A549 (cell line): ENCODE measurements at regions not wholly inside any gene's neighbourhood (a gene's known extent, or its start where the extent isn't known, plus 50 kb on each side); places are given as distances from the start of the nearest gene placed in this dataset.

ENCODE experiments used
- ATAC-seq, 2 experiments: fragments of 200-7000 bp in 1 of 2; fragments of >200 bp in 1 of 2; cut with Nextera tagmentation in 1 of 2; cut with Tn5 transposase in 1 of 2; 3 replicates each; pipeline versions ENCODE4 v1.8.0 to v1.9.1; 2018 to 2020; ENCODE audit warnings: mild to moderate bottlenecking in 1 of 2, moderate library complexity in 1 of 2
- CTCF ChIA-PET: fragments of 300-600 bp; sonication (Branson Sonifier 250); formaldehyde crosslinking; extraction: SDS; loops from one replicate; lab custom pipeline; 2021; ENCODE audit warnings: antibody characterized with exemption, inconsistent platforms; lab: Yijun Ruan, JAX
- POLR2A ChIA-PET: fragments of 350-600 bp; formaldehyde crosslinking; extraction: SDS; loops from one replicate; lab custom pipeline; 2021; ENCODE audit warnings: antibody characterized with exemption, inconsistent platforms; lab: Yijun Ruan, JAX
- DNase-seq, 2 experiments: peaks; one replicate each; pipeline versions ENCODE4 v3.0.0 to v3.0.0-alpha.2; 2011 to 2016; ENCODE audit warnings: low read depth in 1 of 2, low spot score in 1 of 2
- FAIRE-seq: peaks from 2 replicates; lab custom pipeline; 2011; peaks lifted over from hg19 to GRCh38; lab: Jason Lieb, UNC
- H3K27ac ChIP-seq, 2 experiments: fragments of >200 bp; sonication (Bioruptor Twin); formaldehyde crosslinking; 3 replicates each; pipeline ENCODE4 v1.5.1; 2016 to 2017
- H3K4me1 ChIP-seq: fragments of >200 bp; sonication (Bioruptor Twin); formaldehyde crosslinking; 3 replicates; pipeline ENCODE4 v1.6.1; 2016
- H3K4me2 ChIP-seq: fragments of >200 bp; sonication (Bioruptor Twin); formaldehyde crosslinking; 3 replicates; pipeline ENCODE4 v1.6.1; 2016
- H3K4me3 ChIP-seq: fragments of >200 bp; sonication (Bioruptor Twin); formaldehyde crosslinking; 3 replicates; pipeline ENCODE4 v1.5.1; 2016
- H3K9me3 ChIP-seq: fragments of >200 bp; sonication (Bioruptor Twin); formaldehyde crosslinking; 3 replicates; pipeline ENCODE4 v1.6.1; 2016
- EHF ChIP-seq: fragments of 250-450 bp; sonication (Bioruptor Pico); IDR thresholded peaks from 2 replicates; pipeline ENCODE4 v1.5.0; 2020; ENCODE audit warnings: mild to moderate bottlenecking
- EHMT2 ChIP-seq: fragments of 200-600 bp; sonication (generic); IDR thresholded peaks from 2 replicates; pipeline ENCODE4 v1.6.1; 2016; ENCODE audit warnings: antibody characterized with exemption, low read depth, mild to moderate bottlenecking, moderate library complexity
- ESRRA ChIP-seq: fragments of 150-350 bp; IDR thresholded peaks from 2 replicates; pipeline ENCODE4 v1.6.1; 2014; ENCODE audit warnings: mild to moderate bottlenecking, low read length, borderline replicate concordance
- FOSL2 ChIP-seq, 2 experiments: fragments of 450-650 bp in 1 of 2; fragments of >200 bp in 1 of 2; sonication (Bioruptor Twin) in 1 of 2; formaldehyde crosslinking; IDR thresholded peaks; 2 replicates each; pipeline versions ENCODE4 v1.5.0 to v1.6.1; 2016 to 2020; ENCODE audit warnings: mild to moderate bottlenecking in 1 of 2, moderate library complexity in 1 of 2
- FOXS1 ChIP-seq: fragments of 250-450 bp; sonication (Bioruptor Pico); IDR thresholded peaks from 2 replicates; pipeline ENCODE4 v1.5.0; 2020; ENCODE audit warnings: mild to moderate bottlenecking, moderate library complexity
- HDAC2 ChIP-seq: fragments of 200-600 bp; sonication (generic); IDR thresholded peaks from 2 replicates; pipeline ENCODE4 v1.6.1; 2016
- MAZ ChIP-seq: fragments of 150-350 bp; IDR thresholded peaks from 2 replicates; pipeline ENCODE4 v1.6.1; 2014; ENCODE audit warnings: antibody characterized with exemption, low read depth, low read length, borderline replicate concordance
- PHF8 ChIP-seq: fragments of 200-600 bp; sonication (generic); IDR thresholded peaks from 2 replicates; pipeline ENCODE4 v1.6.1; 2016; ENCODE audit warnings: low read depth, mild to moderate bottlenecking, antibody characterized with exemption, moderate library complexity, borderline replicate concordance
- RCOR1 ChIP-seq: fragments of 150-350 bp; IDR thresholded peaks from 2 replicates; pipeline ENCODE4 v1.6.1; 2014; ENCODE audit warnings: antibody characterized with exemption, low read length, low read depth
- RNF2 ChIP-seq: fragments of 200-600 bp; sonication (generic); IDR thresholded peaks from 2 replicates; pipeline ENCODE4 v1.6.1; 2016; ENCODE audit warnings: low read depth, mild to moderate bottlenecking, antibody characterized with exemption, moderate library complexity, borderline replicate concordance
- SREBF2 ChIP-seq: fragments of 450-650 bp; IDR thresholded peaks from 2 replicates; pipeline ENCODE4 v1.6.1; 2014; ENCODE audit warnings: mild to moderate bottlenecking, moderate library complexity
- TFCP2L1 ChIP-seq: fragments of 250-450 bp; sonication (Bioruptor Pico); IDR thresholded peaks from 2 replicates; pipeline ENCODE4 v1.5.0; 2021; ENCODE audit warnings: mild to moderate bottlenecking
- WGBS: methylation state at CpG from one replicate; pipeline ENCODE4 v1.1.6; 2017; ENCODE audit errors: missing lambda C conversion rate; 5-methylcytosine and 5-hydroxymethylcytosine counted together
- TF ChIP-seq, protein P1 (sequence below): fragments of >200 bp; sonication (Bioruptor Twin); formaldehyde crosslinking; IDR thresholded peaks from 3 replicates; pipeline ENCODE4 v1.6.1; 2016
- TF ChIP-seq, protein P2 (sequence below): fragments of 250-450 bp; sonication (Bioruptor Pico); IDR thresholded peaks from 2 replicates; pipeline ENCODE4 v1.5.0; 2020; ENCODE audit warnings: low read depth, mild to moderate bottlenecking, moderate library complexity
- TF ChIP-seq, protein P3 (sequence below): fragments of >200 bp; sonication (Bioruptor Twin); formaldehyde crosslinking; IDR thresholded peaks from 2 replicates; pipeline ENCODE4 v1.6.1; 2016
- TF ChIP-seq, protein P4 (sequence below): fragments of 200-600 bp; sonication (generic); IDR thresholded peaks from 2 replicates; pipeline ENCODE4 v1.6.1; 2016; ENCODE audit warnings: antibody characterized with exemption, mild to moderate bottlenecking, moderate library complexity
- TF ChIP-seq, protein P5 (sequence below): fragments of >200 bp; sonication (Bioruptor Twin); formaldehyde crosslinking; IDR thresholded peaks from 3 replicates; pipeline ENCODE4 v1.5.1; 2016

DNA sequence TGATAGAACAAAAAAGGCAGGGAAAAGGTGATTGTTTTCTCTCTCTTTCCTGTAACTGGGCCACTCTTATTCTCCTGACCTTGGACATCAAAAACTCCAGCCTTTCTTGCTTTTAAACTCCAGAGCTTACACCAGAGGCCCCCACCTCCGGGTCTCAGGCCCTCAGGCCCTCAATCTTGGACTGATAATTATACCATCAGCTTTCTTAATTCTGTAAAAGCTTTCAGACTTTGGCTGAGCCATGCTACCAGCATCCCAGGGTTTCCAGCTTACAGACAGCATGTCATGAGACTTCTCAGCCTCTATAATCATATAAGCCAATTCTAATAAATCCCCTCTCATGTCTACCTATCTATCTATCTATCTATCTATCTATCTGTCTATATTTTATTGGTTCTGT, 137.7 kb downstream of the SNX18 start:
- no peak overlapping the region for H3K4me3 ChIP-seq
- no peak overlapping the region for H3K4me2 ChIP-seq
- POLR2A ChIA-PET = no interaction called here
- TF ChIP-seq FOXS1 (CRISPR knock-in tag) (no peak), RCOR1 (no peak), TFCP2L1 (CRISPR knock-in tag) (no peak)
- H3K27ac ChIP-seq = no peak overlapping the region
- ATAC-seq (no peak), FAIRE-seq (no peak), DNase-seq (no peak)
- H3K4me1 ChIP-seq = no peaks in the 10 kb centered on the region
- WGBS = 0% methylated on average over 1 of the region's 1 CpG
- CTCF ChIA-PET = no interaction called here
- H3K9me3 ChIP-seq = no peaks in the 10 kb centered on the region

DNA sequence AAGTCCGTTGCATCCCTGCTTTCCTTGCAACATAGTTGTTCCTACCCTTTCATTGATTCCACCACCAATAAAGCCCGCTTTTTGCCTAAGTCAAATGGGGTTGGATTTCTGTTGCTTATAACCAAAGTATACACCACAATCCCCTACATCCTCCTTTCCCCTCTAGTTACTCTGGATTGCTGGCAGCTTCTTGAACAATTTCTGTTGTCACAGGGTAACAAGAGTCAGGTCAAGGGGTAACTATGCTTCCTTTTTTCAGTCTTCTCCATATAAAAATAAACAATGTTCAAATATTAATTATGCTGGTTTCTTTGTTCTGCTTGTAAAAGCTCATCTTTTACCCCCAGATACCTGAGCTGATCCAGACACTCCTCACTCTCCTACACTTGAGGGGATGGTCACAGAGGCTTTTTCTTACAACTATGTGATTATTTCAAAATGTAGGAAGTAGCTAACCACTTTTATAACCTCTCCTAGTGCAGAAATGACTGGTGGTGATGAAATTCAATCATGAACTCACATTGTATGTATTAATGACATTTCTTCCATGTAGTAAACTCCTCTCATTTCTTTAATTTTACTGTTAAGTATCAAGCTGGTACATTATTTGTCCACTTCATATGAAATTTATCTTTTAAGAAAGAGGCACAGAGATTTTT, 136.5 kb downstream of the SNX18 start:
- H3K27ac ChIP-seq = no peak overlapping the region
- ATAC-seq = no peak
- H3K9me3 ChIP-seq = no peaks in the 10 kb centered on the region
- CTCF ChIA-PET = interaction anchor here (1.9 kb wide), 1 partner anchor 17 kb away, joined by 4 read pairs; no protein-coding TSS in a partner anchor
- POLR2A ChIA-PET = no interaction called here
- no peaks in the 10 kb centered on the region for H3K4me1 ChIP-seq
- TF ChIP-seq HDAC2 (no peak), ESRRA (no peak), EHF (CRISPR knock-in tag) (no peak), MAZ (no peak), FOSL2 (IDR thresholded peaks at IDR 0.05) (no peak), FOSL2 (CRISPR knock-in tag; IDR thresholded peaks at IDR 0.05) (no peak), PHF8 (no peak), RCOR1 (no peak), RNF2 (no peak), SREBF2 (no peak), EHMT2 (no peak)
- TF ChIP-seq, protein P1, sequence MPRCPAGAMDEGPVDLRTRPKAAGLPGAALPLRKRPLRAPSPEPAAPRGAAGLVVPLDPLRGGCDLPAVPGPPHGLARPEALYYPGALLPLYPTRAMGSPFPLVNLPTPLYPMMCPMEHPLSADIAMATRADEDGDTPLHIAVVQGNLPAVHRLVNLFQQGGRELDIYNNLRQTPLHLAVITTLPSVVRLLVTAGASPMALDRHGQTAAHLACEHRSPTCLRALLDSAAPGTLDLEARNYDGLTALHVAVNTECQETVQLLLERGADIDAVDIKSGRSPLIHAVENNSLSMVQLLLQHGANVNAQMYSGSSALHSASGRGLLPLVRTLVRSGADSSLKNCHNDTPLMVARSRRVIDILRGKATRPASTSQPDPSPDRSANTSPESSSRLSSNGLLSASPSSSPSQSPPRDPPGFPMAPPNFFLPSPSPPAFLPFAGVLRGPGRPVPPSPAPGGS = no peak
- TF ChIP-seq, protein P2, sequence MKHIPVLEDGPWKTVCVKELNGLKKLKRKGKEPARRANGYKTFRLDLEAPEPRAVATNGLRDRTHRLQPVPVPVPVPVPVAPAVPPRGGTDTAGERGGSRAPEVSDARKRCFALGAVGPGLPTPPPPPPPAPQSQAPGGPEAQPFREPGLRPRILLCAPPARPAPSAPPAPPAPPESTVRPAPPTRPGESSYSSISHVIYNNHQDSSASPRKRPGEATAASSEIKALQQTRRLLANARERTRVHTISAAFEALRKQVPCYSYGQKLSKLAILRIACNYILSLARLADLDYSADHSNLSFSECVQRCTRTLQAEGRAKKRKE (CRISPR knock-in tag) = no peak
- TF ChIP-seq, protein P3, sequence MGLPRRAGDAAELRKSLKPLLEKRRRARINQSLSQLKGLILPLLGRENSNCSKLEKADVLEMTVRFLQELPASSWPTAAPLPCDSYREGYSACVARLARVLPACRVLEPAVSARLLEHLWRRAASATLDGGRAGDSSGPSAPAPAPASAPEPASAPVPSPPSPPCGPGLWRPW = no peak
- TF ChIP-seq, protein P4, sequence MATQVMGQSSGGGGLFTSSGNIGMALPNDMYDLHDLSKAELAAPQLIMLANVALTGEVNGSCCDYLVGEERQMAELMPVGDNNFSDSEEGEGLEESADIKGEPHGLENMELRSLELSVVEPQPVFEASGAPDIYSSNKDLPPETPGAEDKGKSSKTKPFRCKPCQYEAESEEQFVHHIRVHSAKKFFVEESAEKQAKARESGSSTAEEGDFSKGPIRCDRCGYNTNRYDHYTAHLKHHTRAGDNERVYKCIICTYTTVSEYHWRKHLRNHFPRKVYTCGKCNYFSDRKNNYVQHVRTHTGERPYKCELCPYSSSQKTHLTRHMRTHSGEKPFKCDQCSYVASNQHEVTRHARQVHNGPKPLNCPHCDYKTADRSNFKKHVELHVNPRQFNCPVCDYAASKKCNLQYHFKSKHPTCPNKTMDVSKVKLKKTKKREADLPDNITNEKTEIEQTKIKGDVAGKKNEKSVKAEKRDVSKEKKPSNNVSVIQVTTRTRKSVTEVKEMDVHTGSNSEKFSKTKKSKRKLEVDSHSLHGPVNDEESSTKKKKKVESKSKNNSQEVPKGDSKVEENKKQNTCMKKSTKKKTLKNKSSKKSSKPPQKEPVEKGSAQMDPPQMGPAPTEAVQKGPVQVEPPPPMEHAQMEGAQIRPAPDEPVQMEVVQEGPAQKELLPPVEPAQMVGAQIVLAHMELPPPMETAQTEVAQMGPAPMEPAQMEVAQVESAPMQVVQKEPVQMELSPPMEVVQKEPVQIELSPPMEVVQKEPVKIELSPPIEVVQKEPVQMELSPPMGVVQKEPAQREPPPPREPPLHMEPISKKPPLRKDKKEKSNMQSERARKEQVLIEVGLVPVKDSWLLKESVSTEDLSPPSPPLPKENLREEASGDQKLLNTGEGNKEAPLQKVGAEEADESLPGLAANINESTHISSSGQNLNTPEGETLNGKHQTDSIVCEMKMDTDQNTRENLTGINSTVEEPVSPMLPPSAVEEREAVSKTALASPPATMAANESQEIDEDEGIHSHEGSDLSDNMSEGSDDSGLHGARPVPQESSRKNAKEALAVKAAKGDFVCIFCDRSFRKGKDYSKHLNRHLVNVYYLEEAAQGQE = no peak
- TF ChIP-seq, protein P5, sequence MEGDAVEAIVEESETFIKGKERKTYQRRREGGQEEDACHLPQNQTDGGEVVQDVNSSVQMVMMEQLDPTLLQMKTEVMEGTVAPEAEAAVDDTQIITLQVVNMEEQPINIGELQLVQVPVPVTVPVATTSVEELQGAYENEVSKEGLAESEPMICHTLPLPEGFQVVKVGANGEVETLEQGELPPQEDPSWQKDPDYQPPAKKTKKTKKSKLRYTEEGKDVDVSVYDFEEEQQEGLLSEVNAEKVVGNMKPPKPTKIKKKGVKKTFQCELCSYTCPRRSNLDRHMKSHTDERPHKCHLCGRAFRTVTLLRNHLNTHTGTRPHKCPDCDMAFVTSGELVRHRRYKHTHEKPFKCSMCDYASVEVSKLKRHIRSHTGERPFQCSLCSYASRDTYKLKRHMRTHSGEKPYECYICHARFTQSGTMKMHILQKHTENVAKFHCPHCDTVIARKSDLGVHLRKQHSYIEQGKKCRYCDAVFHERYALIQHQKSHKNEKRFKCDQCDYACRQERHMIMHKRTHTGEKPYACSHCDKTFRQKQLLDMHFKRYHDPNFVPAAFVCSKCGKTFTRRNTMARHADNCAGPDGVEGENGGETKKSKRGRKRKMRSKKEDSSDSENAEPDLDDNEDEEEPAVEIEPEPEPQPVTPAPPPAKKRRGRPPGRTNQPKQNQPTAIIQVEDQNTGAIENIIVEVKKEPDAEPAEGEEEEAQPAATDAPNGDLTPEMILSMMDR = no peak
- H3K4me2 ChIP-seq = no peak overlapping the region
- WGBS = 13% methylated on average over 2 of the region's 2 CpGs
- H3K4me3 ChIP-seq = no peak overlapping the region
- no peak for FAIRE-seq
- DNase-seq = no peak
